Activated naive CD4-positive, alpha-beta T cell treated with anti-CD3 and anti-CD28 coated beads, Interleukin-2, amount 50 U/mL, for 24 hours (primary cell): ENCODE measurements at regions not wholly inside any gene's neighbourhood (a gene's known extent, or its start where the extent isn't known, plus 50 kb on each side); places are given as distances from the start of the nearest gene placed in this dataset.

Experiments used
- H3K27ac Mint-ChIP-seq: one replicate; pipeline ENCODE4 v1.8.0; 2021; ENCODE audit warnings: mild to moderate bottlenecking, mixed read lengths
- H3K27me3 Mint-ChIP-seq: one replicate; pipeline ENCODE4 v1.8.0; 2021; ENCODE audit warnings: mixed read lengths
- H3K36me3 Mint-ChIP-seq: one replicate; pipeline ENCODE4 v1.8.0; 2021; ENCODE audit warnings: mixed read lengths
- H3K4me1 Mint-ChIP-seq: one replicate; pipeline ENCODE4 v1.8.0; 2021; ENCODE audit warnings: mixed read lengths
- H3K4me3 Mint-ChIP-seq: one replicate; pipeline ENCODE4 v1.8.0; 2021; ENCODE audit warnings: mild to moderate bottlenecking, mixed read lengths
- H3K9me3 Mint-ChIP-seq: one replicate; pipeline ENCODE4 v1.8.0; 2021; ENCODE audit warnings: mixed read lengths

DNA sequence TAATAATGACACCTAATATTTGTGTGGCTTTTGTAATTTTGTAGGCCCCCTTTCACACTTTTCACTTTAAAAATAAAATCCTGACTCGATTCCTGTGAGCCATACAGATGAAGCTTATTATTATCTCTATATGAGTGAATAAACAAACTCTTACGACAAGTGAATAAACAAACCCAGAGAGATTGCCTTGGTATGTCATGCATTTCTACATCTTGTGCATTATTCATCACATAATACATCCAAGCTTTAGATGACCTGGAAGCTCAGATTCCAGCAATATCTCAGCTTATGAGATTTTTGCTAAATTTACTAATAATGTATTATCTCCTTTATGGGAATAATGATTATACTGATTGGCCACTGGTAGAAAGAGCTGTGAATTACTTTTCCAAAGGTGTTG lies 248.2 kb downstream of the TBX18 start:
- Mint-ChIP-seq H3K27ac (no peak overlapping the region), H3K36me3 (no peaks in the 10 kb centered on the region), H3K9me3 (no peaks in the 10 kb centered on the region), H3K4me3 (no peak overlapping the region), H3K27me3 (no peaks in the 10 kb centered on the region), H3K4me1 (no peaks in the 10 kb centered on the region)

GRCh38 chr6:84515067-84515466 lies 249.3 kb downstream of the TBX18 start:
- Mint-ChIP-seq H3K4me3 (no peak overlapping the region), H3K9me3 (no peaks in the 10 kb centered on the region), H3K27ac (no peak overlapping the region), H3K4me1 (no peaks in the 10 kb centered on the region), H3K36me3 (no peaks in the 10 kb centered on the region), H3K27me3 (peaks cover 2% of the 10 kb centered on the region)

DNA sequence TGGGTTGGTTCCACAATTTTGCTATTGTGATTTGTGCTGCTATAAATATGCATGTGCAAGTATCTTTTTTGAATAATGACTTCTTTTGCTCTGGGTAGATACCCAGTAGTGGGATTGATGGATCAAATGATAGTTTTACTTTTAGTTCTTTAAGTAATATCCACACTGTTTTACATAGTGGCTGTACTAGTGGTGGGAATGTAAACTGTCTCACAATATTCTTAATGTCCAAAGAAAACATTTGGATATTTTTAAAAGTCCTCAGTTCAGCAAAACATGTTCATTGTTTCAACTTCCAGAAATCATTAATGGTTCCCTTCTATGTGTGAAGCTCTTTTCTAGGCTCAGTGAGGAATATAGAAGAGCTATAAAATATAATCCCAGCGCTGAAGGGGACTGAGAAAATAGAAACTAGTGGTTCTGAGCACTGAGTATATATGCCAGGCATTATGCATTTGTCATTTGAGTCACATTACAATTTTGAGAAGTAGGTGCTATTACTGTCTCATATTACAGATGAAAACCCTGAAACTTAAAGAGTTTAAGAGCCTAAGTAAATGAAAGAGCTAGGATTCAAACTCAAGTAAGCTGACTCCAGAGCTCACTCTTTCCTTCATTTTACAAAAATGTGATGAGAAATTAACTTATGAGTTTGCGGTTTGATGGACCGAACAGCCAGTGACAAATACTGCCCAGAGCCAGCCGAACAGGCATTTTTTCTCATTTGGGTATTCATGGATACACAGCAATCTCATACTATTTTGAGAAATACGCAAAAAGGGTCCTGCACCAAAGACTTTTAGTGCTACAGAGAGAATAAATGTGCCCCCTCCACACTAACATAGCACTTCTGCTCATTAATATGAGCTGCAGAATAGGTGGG lies 250.1 kb downstream of the TBX18 start:
- no peak overlapping the region for H3K4me3 Mint-ChIP-seq
- H3K4me1 Mint-ChIP-seq = no peaks in the 10 kb centered on the region
- no peaks in the 10 kb centered on the region for H3K9me3 Mint-ChIP-seq
- peaks cover 3% of the 10 kb centered on the region for H3K27me3 Mint-ChIP-seq
- H3K36me3 Mint-ChIP-seq = no peaks in the 10 kb centered on the region
- no peak overlapping the region for H3K27ac Mint-ChIP-seq

DNA sequence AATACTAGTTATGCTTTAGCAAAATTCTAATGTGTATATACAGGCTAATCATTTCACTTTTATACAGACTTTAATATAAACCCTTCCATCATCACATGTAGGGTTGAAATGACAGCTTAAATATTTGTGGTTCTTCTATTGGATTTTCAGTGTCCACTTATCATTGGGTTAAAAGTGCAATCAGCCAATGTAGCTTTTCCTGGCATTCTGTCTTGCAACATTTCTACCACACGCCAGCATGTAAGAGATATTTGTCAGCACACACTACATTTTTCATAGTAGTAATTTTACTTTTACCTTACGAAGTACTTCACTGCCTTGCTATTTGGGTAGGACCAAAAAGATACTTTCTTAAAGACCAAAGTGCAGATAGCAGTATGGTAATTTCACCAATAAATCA lies 252.0 kb downstream of the TBX18 start:
- Mint-ChIP-seq H3K27me3 (peaks cover 3% of the 10 kb centered on the region), H3K4me3 (no peak overlapping the region), H3K36me3 (no peaks in the 10 kb centered on the region), H3K27ac (no peak overlapping the region), H3K9me3 (peaks cover 2% of the 10 kb centered on the region), H3K4me1 (no peaks in the 10 kb centered on the region)

- no peaks in the 10 kb centered on the region for H3K4me1 Mint-ChIP-seq
- H3K27ac Mint-ChIP-seq = no peak overlapping the region
- peaks cover 3% of the 10 kb centered on the region for H3K27me3 Mint-ChIP-seq
Observed at GRCh38 chr6:84511929-84512328, 252.5 kb downstream of the TBX18 start.

DNA sequence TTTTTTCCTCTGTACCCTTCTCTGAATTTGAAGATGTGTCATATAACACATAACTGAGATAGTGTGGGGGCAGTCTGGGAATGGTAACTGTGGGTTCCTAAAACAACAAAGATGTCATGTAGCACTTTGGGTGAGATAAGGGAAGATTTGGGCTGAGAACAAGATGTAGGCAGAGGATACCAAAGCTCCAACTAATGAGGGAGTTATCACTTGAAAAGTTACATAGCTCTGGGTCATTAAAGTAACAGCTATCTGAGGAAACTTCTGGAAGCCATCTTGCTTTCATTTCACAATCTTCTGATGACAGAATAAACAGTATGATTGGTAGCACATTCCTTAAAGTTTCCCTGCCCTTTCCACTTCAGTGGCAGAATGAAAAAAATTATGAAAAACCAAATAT lies 255.4 kb downstream of the TBX18 start:
- Mint-ChIP-seq H3K27me3 (peaks cover 3% of the 10 kb centered on the region), H3K4me3 (no peak overlapping the region), H3K9me3 (peaks cover 10% of the 10 kb centered on the region), H3K4me1 (no peaks in the 10 kb centered on the region), H3K36me3 (no peaks in the 10 kb centered on the region), H3K27ac (no peak overlapping the region)

More at GRCh38 chr6:84511929-84512328, 252.5 kb downstream of the TBX18 start:
- no peaks in the 10 kb centered on the region for H3K36me3 Mint-ChIP-seq
- H3K4me3 Mint-ChIP-seq = no peak overlapping the region
- peaks cover 6% of the 10 kb centered on the region for H3K9me3 Mint-ChIP-seq

DNA sequence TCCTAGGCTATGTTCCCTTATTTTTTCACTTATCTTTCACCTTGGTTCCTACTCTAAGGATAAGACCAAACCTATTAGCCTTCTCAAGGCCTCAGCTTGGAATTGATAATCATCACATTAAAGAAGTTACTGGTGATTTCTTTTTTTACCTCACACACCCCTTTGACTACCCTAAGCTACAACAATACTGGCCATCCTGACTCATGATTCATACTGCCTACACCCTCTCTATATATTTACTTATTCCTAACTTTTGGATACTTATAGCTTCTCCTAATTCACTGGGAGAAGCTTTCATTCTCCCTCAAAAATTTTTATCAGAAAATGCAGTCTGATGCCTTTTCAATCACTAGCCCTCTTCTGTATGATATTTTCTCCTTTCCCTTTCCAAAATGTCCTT lies 256.1 kb downstream of the TBX18 start:
- Mint-ChIP-seq H3K27me3 (peaks cover 3% of the 10 kb centered on the region), H3K27ac (no peak overlapping the region), H3K4me3 (no peak overlapping the region), H3K9me3 (peaks cover 10% of the 10 kb centered on the region), H3K36me3 (no peaks in the 10 kb centered on the region), H3K4me1 (no peaks in the 10 kb centered on the region)

GRCh38 chr6:84504025-84504424 lies 260.4 kb downstream of the TBX18 start:
- H3K27ac Mint-ChIP-seq = no peak overlapping the region
- H3K4me1 Mint-ChIP-seq = no peaks in the 10 kb centered on the region
- peaks cover 16% of the 10 kb centered on the region for H3K9me3 Mint-ChIP-seq
- no peaks in the 10 kb centered on the region for H3K27me3 Mint-ChIP-seq
- no peak overlapping the region for H3K4me3 Mint-ChIP-seq
- no peaks in the 10 kb centered on the region for H3K36me3 Mint-ChIP-seq

DNA sequence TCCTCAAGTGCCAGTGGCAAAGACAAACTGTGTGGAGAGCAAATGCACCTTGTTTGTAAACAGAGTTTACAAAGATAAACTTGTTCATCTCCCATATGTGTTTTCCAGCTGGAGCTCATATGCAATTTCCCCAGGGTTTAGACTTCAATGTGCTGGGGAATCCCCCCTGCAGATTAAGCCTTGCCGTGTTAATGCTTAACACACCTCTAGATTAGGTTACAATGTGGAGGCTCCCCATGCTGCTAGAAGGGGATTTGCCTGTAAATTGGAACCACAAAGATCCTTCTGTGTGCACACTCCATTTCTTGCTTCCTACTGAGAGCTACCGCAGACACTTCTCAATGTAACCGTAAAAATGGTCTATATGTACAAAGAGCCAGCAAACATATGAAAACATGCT lies 263.1 kb downstream of the TBX18 start:
- H3K4me3 Mint-ChIP-seq = no peak overlapping the region
- H3K27ac Mint-ChIP-seq = no peak overlapping the region
- peaks cover 7% of the 10 kb centered on the region for H3K9me3 Mint-ChIP-seq
- H3K36me3 Mint-ChIP-seq = no peaks in the 10 kb centered on the region
- H3K27me3 Mint-ChIP-seq = no peaks in the 10 kb centered on the region
- H3K4me1 Mint-ChIP-seq = no peaks in the 10 kb centered on the region

GRCh38 chr6:84500726-84501125 lies 263.7 kb downstream of the TBX18 start:
- Mint-ChIP-seq H3K27me3 (no peaks in the 10 kb centered on the region), H3K4me3 (no peak overlapping the region), H3K27ac (no peak overlapping the region), H3K4me1 (no peaks in the 10 kb centered on the region), H3K9me3 (peaks cover 6% of the 10 kb centered on the region), H3K36me3 (no peaks in the 10 kb centered on the region)

DNA sequence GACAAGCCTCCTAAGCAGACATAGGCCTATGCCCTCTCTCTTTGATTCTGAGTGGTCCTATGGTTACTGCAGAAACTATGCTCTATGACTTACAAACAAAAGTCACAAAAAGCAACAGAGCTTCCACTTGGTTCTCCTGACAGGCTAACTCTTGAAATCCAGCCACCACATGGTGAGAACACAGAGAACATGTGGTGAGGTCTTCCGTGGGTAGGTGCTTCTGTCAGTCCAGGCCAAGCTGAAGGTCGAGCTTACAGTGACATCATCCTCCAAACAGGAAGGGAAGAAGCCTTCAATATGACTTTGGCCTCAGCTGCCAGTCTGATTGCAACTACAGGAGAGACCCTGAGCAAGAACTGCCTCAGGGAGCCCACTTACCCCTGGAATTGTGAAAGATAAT lies 265.5 kb downstream of the TBX18 start:
- H3K27me3 Mint-ChIP-seq = no peaks in the 10 kb centered on the region
- H3K27ac Mint-ChIP-seq = no peak overlapping the region
- peaks cover 6% of the 10 kb centered on the region for H3K9me3 Mint-ChIP-seq
- no peaks in the 10 kb centered on the region for H3K4me1 Mint-ChIP-seq
- H3K4me3 Mint-ChIP-seq = no peak overlapping the region
- no peaks in the 10 kb centered on the region for H3K36me3 Mint-ChIP-seq

- H3K27me3 Mint-ChIP-seq = no peaks in the 10 kb centered on the region
- H3K4me1 Mint-ChIP-seq = no peaks in the 10 kb centered on the region
- peaks cover 11% of the 10 kb centered on the region for H3K9me3 Mint-ChIP-seq
- no peak overlapping the region for H3K4me3 Mint-ChIP-seq
- no peak overlapping the region for H3K27ac Mint-ChIP-seq
- no peaks in the 10 kb centered on the region for H3K36me3 Mint-ChIP-seq
Observed at GRCh38 chr6:84492241-84493165, 265.1 kb upstream of the CEP162 start.

DNA sequence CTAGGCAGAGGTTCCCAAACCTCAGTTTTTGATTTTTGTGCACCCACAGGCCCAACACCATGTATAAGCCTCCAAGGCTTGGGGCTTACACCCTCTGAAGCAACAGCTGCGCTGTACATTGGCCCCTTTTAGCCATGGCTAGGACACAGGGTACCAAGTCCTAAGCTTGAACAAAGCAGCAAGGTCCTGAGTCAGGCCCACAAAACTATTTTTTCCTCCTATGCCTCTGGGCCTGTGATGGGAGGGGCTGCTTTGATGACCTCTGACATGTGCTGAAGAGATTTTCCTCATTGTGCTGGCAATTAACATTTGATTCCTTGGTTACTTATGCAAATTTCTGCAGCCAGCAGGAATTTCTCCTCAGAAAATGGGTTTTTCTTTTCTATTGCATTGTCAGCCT lies 262.2 kb upstream of the CEP162 start:
- Mint-ChIP-seq H3K4me1 (no peaks in the 10 kb centered on the region), H3K9me3 (peaks cover 14% of the 10 kb centered on the region), H3K27me3 (no peaks in the 10 kb centered on the region), H3K36me3 (no peaks in the 10 kb centered on the region), H3K27ac (no peak overlapping the region), H3K4me3 (no peak overlapping the region)

DNA sequence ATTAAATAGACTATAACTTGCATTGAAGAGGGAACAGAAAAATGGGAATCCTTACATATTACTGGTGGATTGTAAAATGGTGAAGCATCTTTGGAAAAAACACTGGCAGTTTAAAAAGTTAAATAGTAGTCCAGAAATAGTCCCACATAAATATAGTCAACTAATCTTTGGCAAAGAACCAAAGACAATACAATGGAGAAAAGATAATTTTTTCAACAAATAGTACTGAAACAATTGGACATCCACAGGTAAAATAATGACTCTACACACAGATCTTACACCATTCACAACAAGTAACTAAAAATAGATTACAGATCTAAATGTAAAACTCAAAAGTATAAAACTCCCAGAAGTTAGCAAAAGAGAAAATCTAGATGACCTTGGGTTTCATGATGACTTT lies 259.1 kb upstream of the CEP162 start:
- peaks cover 14% of the 10 kb centered on the region for H3K9me3 Mint-ChIP-seq
- H3K27ac Mint-ChIP-seq = no peak overlapping the region
- no peak overlapping the region for H3K4me3 Mint-ChIP-seq
- H3K36me3 Mint-ChIP-seq = no peaks in the 10 kb centered on the region
- no peaks in the 10 kb centered on the region for H3K27me3 Mint-ChIP-seq
- no peaks in the 10 kb centered on the region for H3K4me1 Mint-ChIP-seq

- no peaks in the 10 kb centered on the region for H3K4me1 Mint-ChIP-seq
- H3K27me3 Mint-ChIP-seq = no peaks in the 10 kb centered on the region
- H3K9me3 Mint-ChIP-seq = peaks cover 16% of the 10 kb centered on the region
- H3K4me3 Mint-ChIP-seq = no peak overlapping the region
- H3K27ac Mint-ChIP-seq = no peak overlapping the region
- H3K36me3 Mint-ChIP-seq = no peaks in the 10 kb centered on the region
Observed at GRCh38 chr6:84469144-84469543, 241.7 kb upstream of the CEP162 start.

DNA sequence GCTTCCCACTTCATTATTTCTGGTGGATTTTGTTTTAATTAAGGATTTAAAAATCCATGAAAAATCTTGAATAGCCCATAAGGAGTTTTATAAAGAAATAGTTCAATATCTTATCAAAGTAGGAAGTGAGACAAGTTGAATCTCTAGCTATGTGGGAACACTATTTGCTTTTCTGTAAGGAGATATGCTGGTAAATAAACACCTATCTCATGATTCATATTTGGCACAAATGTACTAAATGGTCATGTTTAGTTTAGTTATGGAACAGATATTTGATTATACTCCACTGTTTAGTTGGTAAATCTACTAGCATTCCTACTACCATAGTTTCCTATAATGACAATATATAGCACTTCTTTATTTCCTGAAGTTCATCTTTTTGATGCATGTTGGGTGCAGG lies 239.9 kb upstream of the CEP162 start:
- peaks cover 10% of the 10 kb centered on the region for H3K9me3 Mint-ChIP-seq
- H3K27me3 Mint-ChIP-seq = no peaks in the 10 kb centered on the region
- H3K27ac Mint-ChIP-seq = no peak overlapping the region
- no peaks in the 10 kb centered on the region for H3K4me1 Mint-ChIP-seq
- no peaks in the 10 kb centered on the region for H3K36me3 Mint-ChIP-seq
- H3K4me3 Mint-ChIP-seq = no peak overlapping the region
